CD4-positive, alpha-beta T cell treated with Interleukin-1 beta for 1 hour (primary cell): ENCODE measurements at regions not wholly inside any gene's neighbourhood (a gene's known extent, or its start where the extent isn't known, plus 50 kb on each side); places are given as distances from the start of the nearest gene placed in this dataset.
"Not testable (repeated sequence)": the region's sequence is repeated elsewhere in the genome, so short reads cannot be mapped to it uniquely, and the experiment has no call there.

Experiments
- DNase-seq, 2 donors: peaks; one replicate each; pipeline ENCODE4 v3.0.0-alpha.2; 2020 to 2022

DNA sequence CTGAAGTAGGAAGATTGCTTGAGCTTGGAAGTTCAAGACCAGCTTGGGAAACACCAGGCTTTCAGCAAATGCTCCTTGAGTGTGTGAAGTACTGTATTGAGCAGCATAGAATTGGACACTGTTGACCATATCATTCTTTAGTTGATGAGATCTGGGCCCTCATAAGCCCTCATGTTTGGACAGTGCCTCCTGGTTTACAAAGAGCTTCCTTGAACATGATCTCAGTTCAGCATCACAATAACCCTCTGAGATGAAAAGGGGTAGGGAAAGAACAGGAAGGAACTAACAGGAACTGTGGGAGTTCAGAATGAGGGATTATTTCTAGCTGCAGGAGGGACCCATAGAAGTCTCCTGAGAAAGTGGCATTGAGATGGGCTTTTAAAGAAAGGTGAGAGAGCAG, 153.2 kb downstream of the C12orf75 start:
- no peak for DNase-seq

DNA sequence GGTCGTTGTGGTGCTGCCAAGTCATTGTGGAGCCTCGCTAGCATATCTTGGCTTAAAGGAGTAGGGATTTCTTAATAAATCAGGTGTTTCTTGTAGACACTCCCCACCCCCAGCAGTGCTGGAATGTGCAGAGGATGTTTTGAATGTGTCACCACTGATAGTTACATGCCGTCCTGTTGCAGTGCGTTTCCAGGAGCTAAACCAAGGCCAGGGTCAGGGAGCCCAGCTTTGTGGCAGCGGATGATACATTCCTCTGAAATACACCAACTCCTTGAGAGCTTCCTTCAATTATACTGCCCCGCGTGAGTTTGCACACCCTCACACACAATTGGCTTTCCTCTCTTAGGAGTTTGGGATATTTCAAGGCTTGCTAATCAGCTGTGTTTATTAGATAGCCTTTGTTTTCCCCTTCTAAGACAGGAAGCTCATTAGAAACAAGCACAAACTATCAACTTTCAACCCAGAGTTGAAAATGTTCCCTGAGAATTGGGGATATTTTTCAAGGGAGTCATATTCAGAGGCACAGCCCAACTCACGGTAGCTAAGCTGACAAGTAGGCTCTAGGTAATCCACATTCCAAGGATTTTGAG, 154.9 kb downstream of the C12orf75 start:
- no peak for DNase-seq

DNA sequence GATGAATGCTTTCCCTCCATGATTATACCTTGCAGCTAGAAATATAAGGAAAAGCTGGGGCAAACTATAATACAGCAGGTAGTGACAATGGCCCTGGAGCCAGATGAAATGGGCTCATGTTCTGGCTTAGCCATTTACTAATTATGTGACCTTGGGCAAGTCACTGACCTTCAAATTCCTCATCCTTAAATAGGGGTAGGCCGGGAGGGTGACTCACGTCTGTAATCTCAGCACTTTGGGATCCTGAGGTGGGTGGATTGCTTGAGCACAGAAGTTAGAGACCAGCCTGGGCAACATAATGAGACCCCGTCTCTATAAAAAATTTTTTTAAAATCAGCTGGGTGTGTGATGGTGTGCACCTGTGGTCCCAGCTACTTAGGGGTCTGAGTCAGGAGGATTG, 155.4 kb downstream of the C12orf75 start:
- DNase-seq: no peak

DNA sequence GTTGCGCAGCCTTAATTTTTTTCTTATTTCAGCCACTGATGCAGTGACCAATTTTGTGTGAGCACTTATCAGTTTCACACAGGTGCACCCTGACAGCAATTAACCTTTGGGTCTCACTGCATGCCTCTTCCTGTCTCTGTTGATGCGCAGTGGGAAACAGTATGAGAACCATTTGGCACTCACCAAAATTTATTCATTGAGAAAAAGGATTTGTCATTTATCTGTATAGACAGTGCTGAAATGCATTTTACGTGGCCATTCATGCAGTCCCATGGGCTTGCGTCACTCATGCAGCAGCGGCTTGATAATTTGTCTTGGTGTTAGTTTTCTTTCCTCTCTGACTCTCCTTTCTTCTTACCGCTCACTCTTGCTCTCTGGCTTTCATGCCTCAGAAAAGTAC, 157.5 kb downstream of the C12orf75 start:
- DNase-seq: no peak

DNA sequence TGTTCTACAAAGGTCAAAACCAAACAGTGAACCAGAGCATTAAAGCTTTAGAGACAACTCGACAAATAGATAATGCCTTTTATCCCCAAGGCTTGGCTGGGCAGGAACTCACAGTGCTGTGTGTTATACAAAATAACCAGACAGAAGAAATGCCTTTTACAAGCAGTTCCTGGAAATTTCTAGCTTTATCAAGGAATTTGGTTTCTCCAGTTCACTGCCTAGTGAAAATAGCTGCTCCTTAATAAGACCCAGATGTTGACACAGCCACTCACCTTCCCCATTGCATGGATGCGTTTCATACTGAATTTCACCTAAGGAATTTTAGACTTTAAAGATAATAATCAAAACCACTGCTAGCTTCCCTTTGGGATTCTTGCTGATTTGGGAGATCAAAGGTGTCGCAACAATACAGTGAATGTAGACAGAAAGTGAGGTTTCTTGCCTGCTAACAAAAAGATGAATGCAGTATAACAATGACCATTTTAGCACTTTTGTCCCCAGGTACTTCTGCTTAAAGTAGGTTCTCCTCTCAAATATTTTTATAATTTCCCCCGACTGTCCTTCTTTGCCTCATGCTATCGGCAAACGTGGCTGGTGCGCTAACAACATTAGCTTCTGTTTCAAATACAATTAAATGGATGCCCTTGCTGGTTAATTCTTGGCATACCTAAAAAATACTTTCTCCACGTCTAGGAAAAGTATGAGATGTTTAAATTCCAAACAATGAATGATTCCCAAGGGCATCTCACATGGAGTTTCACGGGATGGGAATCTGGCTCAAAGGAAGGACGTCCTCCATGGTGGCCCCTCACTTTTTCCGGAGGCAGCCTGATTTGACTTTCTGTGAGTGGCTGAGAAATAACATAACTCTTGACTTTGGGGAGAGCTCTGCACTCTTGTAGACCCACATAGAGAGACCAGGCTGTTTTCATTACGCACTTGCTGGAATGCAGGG, 162.4 kb downstream of the C12orf75 start:
- DNase-seq: no peak

DNA sequence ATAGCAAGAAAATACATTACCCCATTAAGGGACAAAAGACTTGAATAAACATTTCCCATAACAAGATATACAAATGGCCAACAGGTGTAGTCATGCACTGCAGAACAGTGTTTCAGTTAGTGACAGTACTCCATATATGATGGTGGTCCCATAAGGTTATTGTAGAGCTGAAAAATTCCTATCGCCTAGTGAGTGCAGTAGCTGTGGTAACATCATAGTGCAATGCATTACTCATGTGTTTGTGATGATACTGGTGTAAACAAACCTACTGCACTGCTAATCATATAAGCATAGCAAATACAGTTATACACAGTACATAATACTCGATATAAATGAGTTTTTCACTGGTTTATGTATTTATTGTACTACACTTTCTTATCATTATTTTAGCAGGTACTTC, 168.7 kb downstream of the C12orf75 start:
- DNase-seq: no peak

DNA sequence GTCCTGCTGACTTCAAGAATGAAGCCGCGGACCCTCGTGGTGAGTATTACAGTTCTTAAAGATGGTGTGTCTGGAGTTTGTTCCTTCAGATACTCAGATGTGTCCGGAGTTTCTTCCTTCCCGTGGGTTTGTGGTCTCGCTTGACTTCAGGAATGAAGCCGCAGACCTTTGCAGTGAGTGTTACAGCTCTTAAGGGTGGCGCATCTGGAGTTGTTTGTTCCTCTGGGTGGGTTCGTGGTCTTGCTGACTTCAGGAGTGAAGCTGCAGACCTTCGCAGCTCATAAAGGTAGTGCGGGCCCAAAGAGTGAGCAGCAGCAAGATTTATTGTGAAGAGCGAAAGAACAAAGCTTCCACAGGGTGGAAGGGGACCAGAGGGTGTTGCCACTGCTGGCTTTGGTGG, 170.2 kb downstream of the C12orf75 start:
- DNase-seq: not testable (repeated sequence)

DNA sequence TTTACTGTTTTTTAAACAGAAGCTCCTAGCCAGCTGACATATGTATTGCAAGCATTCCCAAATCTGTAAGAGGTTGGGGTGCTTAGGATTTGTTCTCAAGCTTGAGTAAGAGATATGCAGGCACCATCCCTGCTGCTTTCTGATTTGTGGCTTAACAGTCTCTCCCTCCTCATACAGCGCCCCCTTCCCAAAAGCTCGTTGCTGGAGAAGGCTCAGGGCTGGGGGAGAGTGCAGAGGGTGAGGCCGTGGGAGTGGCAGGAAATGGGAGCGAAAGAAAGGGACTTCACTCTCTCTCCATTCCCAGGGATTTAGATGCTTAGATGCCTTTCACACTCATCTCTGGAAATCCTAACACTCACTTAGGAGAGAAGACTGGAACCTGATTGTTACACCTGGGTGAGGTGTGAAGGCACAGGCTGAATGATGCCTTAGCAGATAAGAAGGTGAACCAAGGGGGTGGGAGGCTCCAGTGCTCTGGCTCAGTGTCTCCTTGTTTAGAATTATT, 172.0 kb downstream of the C12orf75 start:
- no peak for DNase-seq

DNA sequence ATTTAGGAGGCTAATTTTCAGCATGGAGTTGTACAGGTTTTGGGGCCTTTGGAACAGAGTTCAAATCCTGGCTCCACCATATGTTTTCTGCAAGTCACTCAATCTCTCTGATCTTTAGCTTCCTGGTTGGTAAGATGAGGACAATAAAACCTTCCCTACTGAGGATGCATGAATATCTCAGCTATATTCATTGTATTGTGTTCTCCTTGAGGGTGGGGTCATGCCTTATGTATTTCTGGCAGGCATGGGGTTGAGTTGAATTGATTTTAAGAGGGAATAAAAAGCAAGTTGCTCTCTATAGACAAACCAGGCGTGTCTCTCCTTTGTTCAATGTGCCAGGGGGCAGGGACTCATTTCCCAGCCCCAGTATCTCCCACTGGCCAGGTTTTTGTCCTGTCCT, 173.1 kb downstream of the C12orf75 start:
- DNase-seq: no peak

DNA sequence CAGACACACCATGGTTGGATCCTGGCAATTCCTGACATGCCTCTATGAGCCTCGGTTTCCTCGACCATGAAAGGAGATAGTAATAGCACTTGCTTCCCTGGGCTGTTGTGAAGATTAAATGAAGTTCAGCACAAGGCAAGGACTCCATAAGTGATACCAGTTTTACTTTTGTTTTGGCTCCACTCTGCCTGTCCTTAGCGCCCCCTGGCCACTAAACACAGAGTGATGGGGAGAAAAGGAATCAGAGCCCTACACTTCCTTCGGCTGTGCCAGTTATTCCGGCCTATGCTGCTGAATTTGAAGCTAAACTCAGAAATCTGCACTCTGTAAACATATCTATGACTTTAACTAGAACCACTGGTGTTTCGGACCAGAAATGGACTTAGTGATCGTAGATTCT, 173.8 kb downstream of the C12orf75 start:
- no peak for DNase-seq

DNA sequence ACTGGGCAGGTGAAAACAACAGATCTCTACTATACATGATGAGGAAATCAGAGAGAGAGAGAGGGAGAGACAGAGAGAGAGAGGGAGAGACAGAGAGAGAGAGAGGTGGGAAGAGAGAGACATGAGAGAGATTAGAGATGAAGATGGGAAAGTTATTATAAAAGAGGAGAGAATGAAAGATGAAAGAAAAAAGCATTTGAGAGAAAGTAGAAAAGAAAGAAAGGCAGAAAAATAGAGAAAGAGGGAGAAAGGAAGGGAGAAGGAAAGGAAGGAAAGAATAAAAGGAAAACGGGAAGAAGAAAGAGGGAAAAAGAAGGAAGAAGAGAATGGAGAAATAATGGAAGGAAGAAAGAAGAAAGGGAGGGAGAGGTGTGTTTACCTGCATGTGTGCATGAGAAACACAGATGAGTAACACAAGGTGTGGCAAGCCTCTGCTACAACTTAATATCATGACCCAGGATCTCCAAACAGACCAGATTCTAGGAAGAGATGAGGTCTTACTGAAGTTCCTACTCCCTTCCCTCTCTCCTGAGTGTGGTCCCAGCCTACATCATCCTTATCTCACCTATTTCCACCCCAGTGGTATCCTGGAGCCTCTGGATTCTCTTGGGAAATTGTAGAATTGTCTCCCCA, 176.3 kb downstream of the C12orf75 start:
- DNase-seq: no peak

DNA sequence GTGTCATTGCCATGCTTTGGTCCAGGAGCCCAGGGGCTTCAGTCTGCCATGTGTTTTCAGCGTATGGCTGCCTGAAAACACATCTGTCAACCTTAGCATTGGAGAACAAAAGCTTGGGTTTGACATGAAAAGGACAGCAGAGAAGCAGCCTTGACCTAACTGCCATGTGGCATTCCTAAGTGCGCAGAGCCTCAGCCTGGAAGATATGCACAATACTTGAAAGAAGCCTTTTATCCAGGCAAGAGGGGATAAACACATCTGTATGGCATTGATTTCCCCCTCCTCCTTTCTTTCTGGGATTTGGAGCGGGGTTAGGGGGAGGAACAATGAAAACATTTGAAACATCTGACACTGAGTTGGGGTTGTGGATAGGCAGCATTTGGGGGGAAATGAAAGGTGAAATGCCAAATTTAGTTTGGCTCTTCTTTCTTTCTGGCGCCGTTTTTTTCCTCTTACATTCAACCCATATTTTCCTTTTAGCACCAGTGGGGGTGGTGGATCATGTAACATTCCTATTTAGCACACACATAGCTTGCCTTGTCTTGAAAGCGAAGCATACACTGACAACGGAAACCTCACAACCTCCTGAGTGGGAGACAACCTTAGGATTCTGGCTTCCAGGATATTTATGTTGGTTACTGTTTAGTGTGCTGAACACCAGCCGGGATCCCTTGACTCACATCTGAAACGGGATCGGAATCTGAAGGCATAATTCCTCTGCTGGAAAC, 177.0 kb downstream of the C12orf75 start:
- DNase-seq: no peak

DNA sequence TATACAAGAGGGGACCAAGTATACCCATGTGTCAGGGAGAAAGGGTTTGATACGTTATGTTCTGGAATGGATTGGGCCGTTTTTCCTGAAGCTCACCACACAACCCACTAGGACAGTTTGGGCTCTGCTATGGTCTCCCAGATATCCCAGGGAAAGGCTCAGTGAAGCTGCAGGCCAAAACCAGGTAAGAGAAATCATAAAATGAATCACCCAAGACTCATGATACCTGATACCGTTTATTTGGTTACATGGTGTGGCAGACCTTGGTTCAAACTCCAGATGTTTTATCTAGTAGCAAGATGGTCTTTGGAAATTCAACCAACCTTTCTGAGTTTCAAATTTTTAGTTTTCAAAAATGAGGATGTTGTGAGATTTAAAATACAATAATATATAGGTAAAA, 177.6 kb downstream of the C12orf75 start:
- no peak for DNase-seq

DNA sequence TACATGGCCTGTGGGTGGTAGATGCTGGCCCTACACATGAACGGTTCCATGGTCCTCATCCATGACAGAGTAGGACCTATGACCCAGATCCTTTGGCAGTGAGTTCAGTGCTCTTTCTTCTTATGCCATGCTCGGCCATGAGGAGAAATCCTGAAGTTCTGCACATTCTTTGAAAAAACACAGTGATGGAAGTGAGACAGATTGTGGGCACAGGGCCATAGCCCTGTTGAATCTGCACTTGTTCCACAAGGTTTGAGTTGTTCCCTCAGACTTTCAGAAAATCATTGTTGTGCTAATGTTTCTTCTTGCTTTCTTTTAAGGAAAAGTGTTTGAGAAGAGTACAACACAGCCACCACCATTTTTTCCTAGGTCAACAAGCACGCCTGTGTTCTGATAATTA, 180.0 kb downstream of the C12orf75 start:
- DNase-seq: no peak

DNA sequence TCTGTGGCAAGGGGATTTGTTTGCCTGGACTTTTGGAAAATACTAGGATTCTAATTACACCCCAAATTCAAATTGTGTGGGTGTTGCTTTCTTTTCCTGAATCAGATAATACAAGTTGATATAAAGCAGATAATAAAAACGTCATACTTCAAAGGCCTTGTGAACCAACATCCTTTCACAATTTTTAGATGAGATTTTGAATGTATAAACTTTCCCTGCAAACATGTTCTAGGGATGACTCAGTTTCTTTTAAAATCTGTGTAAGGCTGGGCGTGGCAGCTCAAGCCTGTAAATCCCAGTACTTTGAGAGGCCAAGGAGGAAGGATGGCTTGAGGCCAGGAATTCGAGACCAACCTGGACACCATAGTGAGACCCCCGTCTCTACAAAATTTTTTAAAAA, 182.4 kb downstream of the C12orf75 start:
- DNase-seq: not testable (repeated sequence)

DNA sequence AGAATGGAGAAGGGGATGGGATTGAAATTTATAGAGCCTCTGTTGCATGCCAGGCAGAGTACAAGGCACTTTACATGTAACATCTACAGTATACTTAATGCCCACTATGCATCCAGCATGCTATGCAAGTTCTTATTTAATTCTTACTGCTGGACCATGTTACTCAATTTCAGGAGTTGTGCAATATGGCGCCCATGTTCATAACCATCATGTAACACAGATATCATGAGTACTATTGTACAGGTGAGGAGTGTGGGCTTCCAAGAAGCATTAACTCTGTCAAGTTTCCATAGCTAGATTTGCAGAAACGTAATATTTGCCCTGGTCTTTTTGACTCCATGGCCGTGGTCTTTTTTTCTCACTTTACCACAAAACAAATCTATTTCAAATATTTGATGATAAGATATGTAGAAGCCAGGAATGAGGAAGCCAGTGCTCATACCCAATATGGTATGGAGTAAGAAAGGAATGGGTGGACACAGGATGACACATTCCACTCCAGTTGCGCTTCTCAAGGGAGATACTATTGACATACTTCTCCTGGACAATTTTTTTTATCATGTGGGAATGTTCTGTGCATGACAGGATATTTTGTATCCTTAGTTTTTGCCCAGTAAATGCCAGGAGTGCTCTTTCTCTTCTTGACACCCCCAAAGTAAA, 191.8 kb downstream of the C12orf75 start:
- no peak for DNase-seq

DNA sequence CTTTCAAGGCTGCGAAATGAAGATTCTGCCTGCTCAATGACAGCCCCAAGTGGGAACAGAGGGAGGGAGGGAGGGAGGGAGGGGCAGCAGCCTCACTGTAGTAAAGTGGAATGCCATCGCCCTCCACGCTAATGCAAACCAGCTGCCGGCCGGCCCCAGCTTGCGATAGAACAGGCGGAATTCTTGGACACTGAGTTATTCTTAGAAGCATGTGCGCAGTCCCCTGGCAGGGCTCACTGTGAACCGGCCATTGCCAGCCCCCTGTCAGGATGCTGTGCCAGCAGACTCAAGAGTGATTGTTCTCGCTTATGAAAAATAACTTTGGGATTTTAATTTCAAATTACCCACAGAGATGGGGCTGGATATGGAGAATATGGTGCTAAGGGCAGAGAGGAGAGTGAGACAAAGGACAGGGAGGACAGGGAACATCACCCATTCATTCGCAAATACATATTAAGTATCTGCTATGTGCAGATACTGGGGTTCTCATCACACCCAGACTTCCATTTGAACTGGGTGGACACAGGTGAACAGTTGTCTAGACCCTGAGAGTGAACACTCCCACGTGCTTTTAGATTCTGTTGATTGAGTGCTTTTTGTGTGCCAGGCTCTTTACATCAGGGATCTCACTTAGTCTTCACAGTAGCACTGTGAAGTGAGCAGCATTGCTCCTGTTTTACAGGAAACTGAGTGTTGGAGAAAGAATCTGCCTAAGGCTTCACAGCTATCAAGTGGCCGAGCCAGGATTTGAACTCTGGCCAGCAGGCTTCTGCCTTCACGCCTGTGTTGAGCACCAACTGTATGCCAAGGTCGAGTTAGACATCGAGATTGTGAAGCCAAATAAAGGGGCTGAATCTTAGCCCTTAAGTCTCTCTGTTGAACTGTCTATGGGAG, 192.9 kb downstream of the C12orf75 start:
- no peak for DNase-seq

DNA sequence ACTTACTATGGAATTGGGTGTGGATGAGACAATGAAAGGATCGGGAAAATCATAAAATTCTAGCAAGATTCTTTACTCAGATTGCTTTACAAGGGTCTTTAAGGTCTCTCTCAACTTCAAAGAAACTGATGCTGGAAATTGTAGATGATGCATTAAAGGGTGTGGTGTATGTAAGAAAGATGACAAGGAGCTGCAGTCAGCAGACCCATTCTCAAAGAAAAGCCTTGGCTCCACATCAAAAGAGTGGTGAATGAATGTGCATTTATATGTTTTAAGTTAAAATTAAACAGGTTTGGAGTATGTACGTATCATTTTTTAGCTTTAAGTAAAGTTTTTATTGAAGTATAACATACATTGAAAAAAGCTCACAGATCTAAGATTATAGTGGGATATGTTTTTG, 194.5 kb downstream of the C12orf75 start:
- no peak for DNase-seq

DNA sequence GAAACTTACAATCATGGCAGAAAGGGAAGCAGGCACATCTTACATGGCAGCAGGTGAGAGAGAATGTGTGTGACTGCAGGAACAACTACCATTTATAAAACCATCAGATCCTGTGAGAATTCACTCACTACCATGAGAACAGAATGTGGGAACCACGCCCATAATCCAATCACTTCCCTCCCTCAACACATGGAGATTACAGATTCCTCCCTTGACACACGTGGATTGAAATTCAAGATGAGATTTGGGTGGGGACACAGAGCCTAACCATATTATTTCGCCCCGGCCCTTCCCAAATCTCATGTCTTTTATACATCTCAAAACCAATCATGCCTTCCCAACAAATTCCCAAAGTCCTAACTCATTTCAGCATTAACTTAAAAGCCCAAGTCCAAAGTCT, 203.6 kb downstream of the C12orf75 start:
- no peak for DNase-seq

DNA sequence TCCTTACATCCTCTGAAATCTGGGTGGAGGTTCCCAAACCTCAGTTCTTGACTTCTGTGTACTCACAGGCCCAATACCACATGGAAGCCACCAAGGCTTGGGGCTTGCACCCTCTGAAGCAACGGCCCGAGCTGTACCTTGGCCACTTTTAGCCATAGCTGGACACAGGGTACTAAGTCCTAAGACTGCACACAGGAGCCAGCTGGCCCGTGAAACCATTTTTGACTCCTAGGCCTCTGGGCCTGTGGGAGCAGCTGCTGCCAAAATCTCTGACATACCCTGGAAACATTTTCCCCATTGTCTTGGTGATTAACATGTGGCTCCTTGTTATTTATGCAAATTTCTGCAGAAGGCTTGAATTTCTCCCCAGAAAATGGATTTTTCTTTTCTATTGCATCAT, 204.5 kb downstream of the C12orf75 start:
- not testable (repeated sequence) for DNase-seq

DNA sequence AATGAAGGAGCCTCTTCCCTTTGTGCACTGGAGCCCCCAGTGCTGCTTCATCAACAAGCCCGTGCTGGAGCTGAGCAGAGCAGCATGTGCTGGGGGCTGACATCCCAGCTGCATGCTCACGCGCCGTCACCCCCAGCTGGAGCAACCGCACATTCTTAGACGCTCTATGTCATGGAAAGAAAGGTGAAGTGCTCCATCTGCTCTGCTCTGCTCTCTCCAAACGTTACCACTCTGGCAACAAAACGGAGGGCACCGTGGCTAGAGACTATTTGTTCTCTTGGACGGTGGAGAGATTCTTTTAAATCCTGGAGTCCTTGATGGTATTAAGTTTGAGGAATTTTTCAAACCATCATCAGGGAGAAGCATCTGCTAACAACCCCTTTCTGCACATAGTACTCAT, 208.4 kb downstream of the C12orf75 start:
- DNase-seq: no peak

DNA sequence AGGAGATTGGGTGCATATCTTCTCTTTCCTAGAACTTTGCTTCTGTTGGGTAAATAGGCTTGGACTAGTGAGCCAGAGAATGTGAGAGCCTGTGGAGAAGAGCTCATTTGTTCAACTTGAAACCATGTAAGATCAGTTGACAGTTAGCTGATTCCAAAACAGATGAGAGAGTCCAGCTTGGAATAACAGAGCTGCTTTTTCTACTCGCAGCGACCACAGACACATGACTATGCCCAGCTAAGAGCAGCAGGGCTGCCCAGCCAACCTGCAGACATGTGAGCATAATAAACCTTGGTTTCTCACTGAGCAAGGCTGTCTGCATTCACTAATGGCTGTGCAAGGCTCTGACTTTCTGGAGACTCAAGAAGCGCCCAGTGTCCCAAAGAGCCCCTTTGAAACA, 209.2 kb downstream of the C12orf75 start:
- no peak for DNase-seq
